Cardiac fibroblast (primary cell): ENCODE measurements at regions not wholly inside any gene's neighbourhood (a gene's known extent, or its start where the extent isn't known, plus 50 kb on each side); places are given as distances from the start of the nearest gene placed in this dataset.
A peak's percentile ranks its signal among the peaks of the same experiment; 100 is the strongest.

Source experiments
- DNase-seq, 2 donors: peaks; one replicate each; pipeline versions ENCODE4 v3.0.0 to v3.0.0-alpha.2; 2010; ENCODE audit warnings: low read depth in 2 of 2
- H3K4me3 ChIP-seq, 2 donors: replicated peaks in 1 of 2; 1 replicate in 1 of 2; 2 replicates in 1 of 2; pipeline ENCODE4 v1.5.1; 2011; ENCODE audit warnings: low read depth in 2 of 2, low read length in 2 of 2, mild to moderate bottlenecking in 2 of 2, moderate library complexity in 1 of 2
- TF ChIP-seq, protein P1 (sequence below): IDR thresholded peaks from one replicate; pipeline ENCODE4 v1.5.1; 2011; ENCODE audit warnings: low read depth, mild to moderate bottlenecking, low read length, inconsistent platforms

DNA sequence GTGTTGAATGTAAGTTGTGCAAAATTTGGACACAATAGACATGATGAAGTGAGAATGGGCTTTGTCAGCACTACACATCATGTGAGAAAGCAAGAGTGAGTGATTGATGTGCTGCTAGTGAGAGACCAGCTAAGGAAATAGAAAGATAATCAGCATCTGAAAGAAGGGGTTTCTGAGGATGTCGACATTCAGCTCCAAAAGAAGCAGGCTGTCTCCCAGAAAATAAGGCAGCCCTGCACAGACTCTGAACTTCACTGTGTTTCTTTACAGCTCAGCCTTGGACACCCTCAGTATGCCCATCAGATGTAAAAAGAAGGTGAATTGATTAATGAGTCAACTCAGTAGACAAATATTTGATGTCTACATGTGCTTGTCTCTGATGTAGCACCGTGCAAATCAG is 80.8 kb upstream of the ADCY2 start:
- no peak overlapping the region for H3K4me3 ChIP-seq
- TF ChIP-seq, protein P1, sequence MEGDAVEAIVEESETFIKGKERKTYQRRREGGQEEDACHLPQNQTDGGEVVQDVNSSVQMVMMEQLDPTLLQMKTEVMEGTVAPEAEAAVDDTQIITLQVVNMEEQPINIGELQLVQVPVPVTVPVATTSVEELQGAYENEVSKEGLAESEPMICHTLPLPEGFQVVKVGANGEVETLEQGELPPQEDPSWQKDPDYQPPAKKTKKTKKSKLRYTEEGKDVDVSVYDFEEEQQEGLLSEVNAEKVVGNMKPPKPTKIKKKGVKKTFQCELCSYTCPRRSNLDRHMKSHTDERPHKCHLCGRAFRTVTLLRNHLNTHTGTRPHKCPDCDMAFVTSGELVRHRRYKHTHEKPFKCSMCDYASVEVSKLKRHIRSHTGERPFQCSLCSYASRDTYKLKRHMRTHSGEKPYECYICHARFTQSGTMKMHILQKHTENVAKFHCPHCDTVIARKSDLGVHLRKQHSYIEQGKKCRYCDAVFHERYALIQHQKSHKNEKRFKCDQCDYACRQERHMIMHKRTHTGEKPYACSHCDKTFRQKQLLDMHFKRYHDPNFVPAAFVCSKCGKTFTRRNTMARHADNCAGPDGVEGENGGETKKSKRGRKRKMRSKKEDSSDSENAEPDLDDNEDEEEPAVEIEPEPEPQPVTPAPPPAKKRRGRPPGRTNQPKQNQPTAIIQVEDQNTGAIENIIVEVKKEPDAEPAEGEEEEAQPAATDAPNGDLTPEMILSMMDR, result no peak
- DNase-seq, result no peak

DNA sequence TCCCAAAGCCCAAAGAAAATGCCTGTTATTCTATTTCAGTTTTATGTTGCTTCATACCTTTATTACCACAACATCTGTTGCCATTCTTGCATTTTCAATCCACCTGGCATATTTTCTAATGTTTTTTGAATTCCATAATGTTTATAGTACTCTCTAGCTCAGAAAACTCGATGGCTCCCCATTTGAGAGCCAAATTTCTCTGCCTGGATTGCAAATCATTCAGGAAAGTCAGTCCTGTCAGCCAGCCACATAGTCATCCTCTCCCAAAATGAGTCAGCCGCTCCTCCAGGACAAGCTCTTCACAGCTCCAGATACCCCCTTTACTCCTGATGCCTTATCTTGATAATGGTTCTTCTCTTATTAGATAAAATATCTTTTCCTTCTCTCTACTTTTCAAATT is 78.2 kb upstream of the ADCY2 start:
- no peak for DNase-seq
- H3K4me3 ChIP-seq, result no peak overlapping the region
- TF ChIP-seq, protein P1, result no peak

DNA sequence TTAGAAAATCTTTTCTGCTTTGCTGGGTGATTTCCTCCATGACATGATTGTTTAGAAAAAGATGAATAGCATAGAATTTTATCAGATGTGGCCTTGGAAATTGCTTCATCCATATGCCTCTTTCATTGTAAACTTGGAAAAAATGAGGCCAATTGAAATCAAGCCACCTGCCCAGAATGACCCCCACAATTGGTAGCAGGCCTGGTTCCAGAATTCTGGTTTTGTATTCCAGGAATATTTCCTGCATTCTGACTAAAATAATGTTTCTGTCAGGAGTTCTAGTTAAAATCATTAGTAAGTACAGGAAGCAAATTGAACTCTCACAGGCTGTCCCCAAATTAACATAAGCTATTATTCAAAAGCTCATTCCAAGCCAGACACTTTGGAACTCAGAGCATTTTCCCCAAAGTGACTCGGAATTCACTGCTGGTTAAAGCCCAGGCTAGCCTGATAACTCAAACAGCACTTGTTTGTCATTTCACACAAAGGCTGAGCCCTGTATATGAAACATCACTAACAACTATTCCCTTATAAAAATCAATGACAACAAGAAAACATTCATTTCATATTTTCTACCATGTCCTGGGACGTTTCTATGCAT is 75.1 kb upstream of the ADCY2 start:
- no peak for DNase-seq
- no peak overlapping the region for H3K4me3 ChIP-seq
- TF ChIP-seq, protein P1, result no peak

DNA sequence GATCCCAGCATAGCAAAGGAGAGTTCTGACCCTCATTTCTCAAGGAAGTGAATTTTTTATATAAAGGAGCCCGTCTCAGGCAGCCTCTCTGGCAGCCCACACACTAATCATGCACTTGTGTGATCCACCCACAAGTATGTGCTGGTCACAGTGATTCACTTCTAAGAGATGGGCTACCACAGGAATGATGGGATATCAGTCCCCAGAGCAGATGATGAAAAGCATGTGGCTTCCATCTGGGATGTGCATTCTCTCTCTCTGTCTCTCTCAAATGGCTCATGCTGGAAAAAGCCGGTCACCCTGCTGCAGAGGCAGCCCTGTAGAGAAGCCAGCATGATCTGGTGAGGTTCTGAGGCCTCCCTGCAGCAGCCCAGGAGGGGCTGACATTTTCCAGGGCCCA is 74.2 kb upstream of the ADCY2 start:
- TF ChIP-seq, protein P1, result no peak
- peak; percentile 1 to 4 for DNase-seq
- H3K4me3 ChIP-seq, result no peak overlapping the region

DNA sequence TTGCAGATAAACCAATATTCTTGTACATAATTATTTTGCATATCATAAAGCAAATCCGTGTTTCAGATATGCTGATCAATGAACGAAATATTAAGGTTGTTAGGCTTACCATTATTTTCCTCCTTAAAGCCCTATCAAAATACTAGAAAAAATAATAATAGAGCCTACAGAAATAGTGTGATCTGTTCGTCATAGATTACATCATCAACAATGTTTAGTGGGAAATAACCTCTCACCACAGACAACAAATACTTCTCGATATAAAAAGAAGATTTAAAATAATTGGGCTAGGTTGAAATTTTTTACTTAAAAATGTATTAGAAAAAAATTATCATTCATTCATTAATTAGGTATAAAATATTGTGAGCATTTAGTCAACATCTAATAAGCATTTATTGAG is 71.0 kb upstream of the ADCY2 start:
- no peak for DNase-seq
- TF ChIP-seq, protein P1, result no peak
- H3K4me3 ChIP-seq, result no peak overlapping the region

DNA sequence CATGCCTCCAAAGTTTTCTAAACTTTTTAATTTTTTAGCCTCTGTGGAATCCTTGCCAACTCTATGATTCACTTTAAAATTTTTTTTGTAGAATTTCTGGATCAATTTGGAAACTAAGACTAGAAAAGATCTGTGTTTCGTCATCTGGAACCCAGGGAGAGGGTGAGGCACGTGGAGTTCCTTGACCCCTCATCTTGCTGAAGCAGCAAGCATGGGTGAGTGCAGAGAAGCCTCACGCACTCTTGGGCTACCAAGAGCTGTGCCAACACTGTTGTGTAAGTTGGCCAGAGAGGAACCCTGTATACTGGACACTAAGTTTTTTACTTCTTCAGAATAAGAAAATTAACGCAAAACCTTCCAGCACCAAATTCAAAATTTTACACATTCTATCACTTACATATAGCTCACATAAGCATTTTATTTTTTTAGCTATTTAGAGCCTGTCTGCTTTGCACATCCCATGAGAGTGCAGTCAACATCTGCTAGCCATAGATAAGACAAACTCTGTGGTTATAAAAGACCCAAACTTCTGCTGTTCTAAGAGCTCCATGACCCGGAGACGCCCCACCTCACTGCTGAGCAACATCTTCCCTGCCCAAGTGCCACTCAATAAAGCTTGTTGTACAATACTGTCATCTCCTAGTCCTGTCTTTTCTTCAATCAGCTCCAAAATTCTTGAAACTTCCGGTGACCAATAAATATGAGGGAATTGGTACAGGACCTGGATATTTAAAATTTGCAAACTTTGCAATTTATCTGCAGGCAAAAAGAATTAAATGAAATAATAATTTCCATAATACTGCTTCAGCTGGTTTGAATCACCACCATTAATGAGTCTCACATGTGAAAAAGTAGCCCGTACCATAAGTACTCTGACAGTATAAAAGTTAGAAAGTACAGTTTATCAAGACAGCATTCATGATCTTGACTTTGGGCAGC is 69.7 kb upstream of the ADCY2 start:
- TF ChIP-seq, protein P1, result no peak
- H3K4me3 ChIP-seq, result no peak overlapping the region
- DNase-seq, result no peak
